ENCODE measurements at regions not wholly inside any gene's neighbourhood (a gene's known extent, or its start where the extent isn't known, plus 50 kb on each side); places are given as distances from the start of the nearest gene placed in this dataset.

GRCh38 chr11:44361813-44362212 lies 51.9 kb upstream of the ALX4 start:
- peaks cover 9% of the 10 kb centered on the region; the same call in 1 of the 2 replicates for H3K9me3 ChIP-seq (ENCODE audit: insufficient read depth, low read length)
- no peak overlapping the region for H3K9ac ChIP-seq (ENCODE audit: insufficient read length, low read depth)
- peaks cover 10% of the 10 kb centered on the region for H3K27me3 ChIP-seq (ENCODE audit: insufficient read depth, insufficient read length)
- TF ChIP-seq ZNF274 (IDR thresholded peaks at IDR 0.05; ENCODE audit: low read depth, low read length) = no peak
- no peak for TF ChIP-seq SUZ12 (IDR thresholded peaks at IDR 0.05; ENCODE audit: extremely low read depth, insufficient read depth, insufficient read length)
- TF ChIP-seq YY1 (IDR thresholded peaks at IDR 0.05; ENCODE audit: insufficient read depth, insufficient read length) = no peak
- no peaks in the 10 kb centered on the region for H3K36me3 ChIP-seq (ENCODE audit: insufficient read depth, insufficient read length, low read length)
- H3K4me3 ChIP-seq (ENCODE audit: insufficient read length, low read depth) = no peak overlapping the region
- no peak for DNase-seq (ENCODE audit: low read depth, low spot score)
- peaks cover 12% of the 10 kb centered on the region for H3K4me1 ChIP-seq (ENCODE audit: insufficient read depth, insufficient read length)

DNA sequence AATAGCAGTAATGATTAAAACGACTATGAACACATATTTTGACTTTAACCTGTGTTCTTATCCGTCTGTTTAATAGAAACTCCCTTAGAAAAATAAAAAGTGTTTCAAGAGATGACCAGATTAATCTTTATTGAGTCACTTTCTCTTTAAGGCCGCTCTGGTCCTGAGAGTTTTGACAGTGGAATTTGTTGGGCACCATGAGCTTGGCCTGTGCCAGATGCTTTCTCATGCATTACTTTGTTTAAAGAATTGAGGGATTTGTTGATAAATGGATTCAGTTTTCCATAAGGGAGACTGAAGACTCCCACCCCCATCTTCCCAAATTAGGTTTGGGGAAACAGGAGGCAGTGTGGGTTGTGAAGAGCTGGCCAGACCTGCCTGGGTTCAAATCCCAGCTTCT lies 53.2 kb upstream of the ALX4 start:
- peaks cover 9% of the 10 kb centered on the region; the same call in 1 of the 2 replicates for H3K9me3 ChIP-seq (ENCODE audit: insufficient read depth, low read length)
- H3K4me1 ChIP-seq (ENCODE audit: insufficient read depth, insufficient read length) = peaks cover 12% of the 10 kb centered on the region
- no peak overlapping the region for H3K4me3 ChIP-seq (ENCODE audit: insufficient read length, low read depth)
- H3K36me3 ChIP-seq (ENCODE audit: insufficient read depth, insufficient read length, low read length) = no peaks in the 10 kb centered on the region
- no peak for DNase-seq (ENCODE audit: low read depth, low spot score)
- TF ChIP-seq YY1 (IDR thresholded peaks at IDR 0.05; ENCODE audit: insufficient read depth, insufficient read length) (no peak), SUZ12 (IDR thresholded peaks at IDR 0.05; ENCODE audit: extremely low read depth, insufficient read depth, insufficient read length) (no peak), ZNF274 (IDR thresholded peaks at IDR 0.05; ENCODE audit: low read depth, low read length) (no peak)
- H3K9ac ChIP-seq (ENCODE audit: insufficient read length, low read depth) = no peak overlapping the region
- peaks cover 10% of the 10 kb centered on the region for H3K27me3 ChIP-seq (ENCODE audit: insufficient read depth, insufficient read length)

DNA sequence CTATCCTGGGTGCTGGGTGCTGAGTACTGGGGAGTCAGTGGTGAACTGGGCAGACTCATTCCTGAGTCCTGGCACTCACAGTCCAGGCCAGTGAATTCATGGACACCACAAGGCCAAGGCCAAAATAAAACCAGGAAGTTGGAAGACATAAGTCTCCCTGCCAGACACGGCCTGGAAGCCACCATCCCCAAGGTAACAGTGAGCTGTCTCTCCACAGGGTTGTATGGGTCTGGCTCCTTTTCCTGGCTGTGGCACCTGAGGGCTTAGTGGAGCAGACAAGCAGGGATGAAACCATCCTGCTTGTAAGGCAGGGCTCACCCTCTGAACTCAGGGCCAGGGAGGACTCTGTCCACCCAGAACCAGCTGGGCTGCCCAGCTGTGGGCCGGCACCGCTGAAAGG lies 54.7 kb upstream of the ALX4 start:
- Histone ChIP-seq H3K4me1 (ENCODE audit: insufficient read depth, insufficient read length) (peaks cover 11% of the 10 kb centered on the region), H3K4me3 (ENCODE audit: insufficient read length, low read depth) (no peak overlapping the region), H3K9me3 (ENCODE audit: insufficient read depth, low read length) (peaks cover 9% of the 10 kb centered on the region; the same call in 1 of the 2 replicates), H3K36me3 (ENCODE audit: insufficient read depth, insufficient read length, low read length) (no peaks in the 10 kb centered on the region), H3K9ac (ENCODE audit: insufficient read length, low read depth) (no peak overlapping the region), H3K27me3 (ENCODE audit: insufficient read depth, insufficient read length) (peaks cover 10% of the 10 kb centered on the region)
- DNase-seq (ENCODE audit: low read depth, low spot score) = no peak
- TF ChIP-seq ZNF274 (IDR thresholded peaks at IDR 0.05; ENCODE audit: low read depth, low read length) (no peak), SUZ12 (IDR thresholded peaks at IDR 0.05; ENCODE audit: extremely low read depth, insufficient read depth, insufficient read length) (no peak), YY1 (IDR thresholded peaks at IDR 0.05; ENCODE audit: insufficient read depth, insufficient read length) (no peak)

GRCh38 chr11:44365616-44366015 lies 55.7 kb upstream of the ALX4 start:
- DNase-seq (ENCODE audit: low read depth, low spot score) = no peak
- no peak overlapping the region for H3K9ac ChIP-seq (ENCODE audit: insufficient read length, low read depth)
- peaks cover 9% of the 10 kb centered on the region for H3K27me3 ChIP-seq (ENCODE audit: insufficient read depth, insufficient read length)
- H3K36me3 ChIP-seq (ENCODE audit: insufficient read depth, insufficient read length, low read length) = no peaks in the 10 kb centered on the region
- peaks cover 10% of the 10 kb centered on the region for H3K4me1 ChIP-seq (ENCODE audit: insufficient read depth, insufficient read length)
- H3K4me3 ChIP-seq (ENCODE audit: insufficient read length, low read depth) = no peak overlapping the region
- peaks cover 9% of the 10 kb centered on the region; the same call in 1 of the 2 replicates for H3K9me3 ChIP-seq (ENCODE audit: insufficient read depth, low read length)
- TF ChIP-seq SUZ12 (IDR thresholded peaks at IDR 0.05; ENCODE audit: extremely low read depth, insufficient read depth, insufficient read length) = no peak
- TF ChIP-seq ZNF274 (IDR thresholded peaks at IDR 0.05; ENCODE audit: low read depth, low read length) = no peak
- TF ChIP-seq YY1 (IDR thresholded peaks at IDR 0.05; ENCODE audit: insufficient read depth, insufficient read length) = no peak

GRCh38 chr11:44366026-44366425 lies 56.1 kb upstream of the ALX4 start:
- Histone ChIP-seq H3K4me3 (ENCODE audit: insufficient read length, low read depth) (no peak overlapping the region), H3K36me3 (ENCODE audit: insufficient read depth, insufficient read length, low read length) (no peaks in the 10 kb centered on the region), H3K4me1 (ENCODE audit: insufficient read depth, insufficient read length) (peaks cover 10% of the 10 kb centered on the region), H3K27me3 (ENCODE audit: insufficient read depth, insufficient read length) (peaks cover 5% of the 10 kb centered on the region), H3K9me3 (ENCODE audit: insufficient read depth, low read length) (peaks cover 9% of the 10 kb centered on the region; the same call in 1 of the 2 replicates), H3K9ac (ENCODE audit: insufficient read length, low read depth) (no peak overlapping the region)
- TF ChIP-seq SUZ12 (IDR thresholded peaks at IDR 0.05; ENCODE audit: extremely low read depth, insufficient read depth, insufficient read length) (no peak), ZNF274 (IDR thresholded peaks at IDR 0.05; ENCODE audit: low read depth, low read length) (no peak), YY1 (IDR thresholded peaks at IDR 0.05; ENCODE audit: insufficient read depth, insufficient read length) (no peak)
- DNase-seq (ENCODE audit: low read depth, low spot score) = no peak

- TF ChIP-seq YY1 (IDR thresholded peaks at IDR 0.05; ENCODE audit: insufficient read depth, insufficient read length) (no peak), SUZ12 (IDR thresholded peaks at IDR 0.05; ENCODE audit: extremely low read depth, insufficient read depth, insufficient read length) (no peak), ZNF274 (IDR thresholded peaks at IDR 0.05; ENCODE audit: low read depth, low read length) (no peak)
- Histone ChIP-seq H3K9me3 (ENCODE audit: insufficient read depth, low read length) (peaks cover 9% of the 10 kb centered on the region; the same call in 1 of the 2 replicates), H3K27me3 (ENCODE audit: insufficient read depth, insufficient read length) (peaks cover 2% of the 10 kb centered on the region), H3K36me3 (ENCODE audit: insufficient read depth, insufficient read length, low read length) (no peaks in the 10 kb centered on the region), H3K4me1 (ENCODE audit: insufficient read depth, insufficient read length) (peaks cover 10% of the 10 kb centered on the region), H3K4me3 (ENCODE audit: insufficient read length, low read depth) (no peak overlapping the region), H3K9ac (ENCODE audit: insufficient read length, low read depth) (no peak overlapping the region)
- peak; percentile 48 for DNase-seq (ENCODE audit: low read depth, low spot score)
Observed at GRCh38 chr11:44366741-44367140, 56.8 kb upstream of the ALX4 start.

GRCh38 chr11:44367452-44367851 lies 57.5 kb upstream of the ALX4 start:
- H3K27me3 ChIP-seq (ENCODE audit: insufficient read depth, insufficient read length) = peaks cover 2% of the 10 kb centered on the region
- H3K36me3 ChIP-seq (ENCODE audit: insufficient read depth, insufficient read length, low read length) = no peaks in the 10 kb centered on the region
- no peak overlapping the region for H3K4me3 ChIP-seq (ENCODE audit: insufficient read length, low read depth)
- peaks cover 9% of the 10 kb centered on the region; the same call in 1 of the 2 replicates for H3K9me3 ChIP-seq (ENCODE audit: insufficient read depth, low read length)
- H3K4me1 ChIP-seq (ENCODE audit: insufficient read depth, insufficient read length) = peaks cover 10% of the 10 kb centered on the region
- no peak for DNase-seq (ENCODE audit: low read depth, low spot score)
- no peak overlapping the region for H3K9ac ChIP-seq (ENCODE audit: insufficient read length, low read depth)
- TF ChIP-seq SUZ12 (IDR thresholded peaks at IDR 0.05; ENCODE audit: extremely low read depth, insufficient read depth, insufficient read length) (no peak), YY1 (IDR thresholded peaks at IDR 0.05; ENCODE audit: insufficient read depth, insufficient read length) (no peak), ZNF274 (IDR thresholded peaks at IDR 0.05; ENCODE audit: low read depth, low read length) (no peak)

Measured in NT2/D1 (cell line).